GM12878 (cell line): ENCODE measurements at regions not wholly inside any gene's neighbourhood (a gene's known extent, or its start where the extent isn't known, plus 50 kb on each side); places are given as distances from the start of the nearest gene placed in this dataset.

Experiments
- CTCF ChIP-seq, 3 experiments: IDR thresholded peaks in 2 of 3; conservative IDR thresholded peaks in 1 of 3; 2 replicates each; pipeline ENCODE4 v1.5.1; 2011; ENCODE audit warnings: low read depth in 3 of 3, low read length in 3 of 3, mild to moderate bottlenecking in 3 of 3, control low read depth in 2 of 3, moderate library complexity in 2 of 3, inconsistent platforms in 1 of 3, mixed read lengths in 1 of 3; ENCODE audit not compliant: control insufficient read depth in 2 of 3, insufficient read depth in 1 of 3; ENCODE audit errors: extremely low read depth in 1 of 3
- EGR1 ChIP-seq, 2 experiments: IDR thresholded peaks; 1 replicate in 1 of 2; 2 replicates in 1 of 2; pipeline ENCODE4 v1.6.1; 2011 to 2012; ENCODE audit warnings: low read depth in 2 of 2, low read length in 2 of 2, borderline replicate concordance in 1 of 2, mild to moderate bottlenecking in 1 of 2, moderate library complexity in 1 of 2
- ESRRA ChIP-seq: IDR thresholded peaks from 2 replicates; pipeline ENCODE4 v1.6.1; 2012; ENCODE audit warnings: mild to moderate bottlenecking, low read length, improper control_type of control experiment
- GABPA ChIP-seq: IDR thresholded peaks from 2 replicates; pipeline ENCODE4 v1.6.1; 2014; ENCODE audit warnings: antibody characterized with exemption, low read depth, mild to moderate bottlenecking, inconsistent platforms
- HDAC6 ChIP-seq: fragments of 200-600 bp; sonication (generic); IDR thresholded peaks from one replicate; pipeline ENCODE4 v1.8.0; 2017; ENCODE audit warnings: antibody characterized with exemption; ENCODE audit not compliant: unreplicated experiment
- KDM1A ChIP-seq: fragments of 200-600 bp; sonication (generic); IDR thresholded peaks from 2 replicates; pipeline ENCODE4 v1.6.1; 2016; ENCODE audit warnings: borderline replicate concordance
- MAX ChIP-seq: IDR thresholded peaks from 2 replicates; pipeline ENCODE4 v1.6.1; 2012; ENCODE audit warnings: low read depth, low read length, improper control_type of control experiment
- POLR2A ChIP-seq: IDR thresholded peaks from 2 replicates; pipeline ENCODE4 v1.6.1; 2011; ENCODE audit warnings: low read depth, mild to moderate bottlenecking, low read length
- POLR2AphosphoS5 ChIP-seq: IDR thresholded peaks from 2 replicates; pipeline ENCODE4 v1.6.1; 2011; ENCODE audit warnings: mild to moderate bottlenecking, low read length, inconsistent platforms
- RB1 ChIP-seq: fragments of 450-650 bp; formaldehyde crosslinking; IDR thresholded peaks from 2 replicates; pipeline ENCODE4 v1.6.1; 2017; ENCODE audit warnings: mild to moderate bottlenecking, borderline replicate concordance
- SUZ12 ChIP-seq: fragments of 200-600 bp; sonication (generic); IDR thresholded peaks from one replicate; pipeline ENCODE4 v1.6.1; 2018; ENCODE audit warnings: antibody characterized with exemption, mild to moderate bottlenecking; ENCODE audit not compliant: unreplicated experiment
- TCF7 ChIP-seq: IDR thresholded peaks from 2 replicates; pipeline ENCODE4 v1.6.1; 2014; ENCODE audit warnings: antibody characterized with exemption, borderline replicate concordance
- USF2 ChIP-seq: IDR thresholded peaks from 2 replicates; pipeline ENCODE4 v1.6.1; 2011; ENCODE audit warnings: low read depth, low read length, improper control_type of control experiment, borderline replicate concordance
- ZNF274 ChIP-seq: IDR thresholded peaks from one replicate; pipeline ENCODE4 v1.8.0; 2011; ENCODE audit not compliant: insufficient read length, insufficient read depth

- TF ChIP-seq USF2: no peak
- TF ChIP-seq GABPA: no peak
- TF ChIP-seq CTCF (IDR thresholded peaks at IDR 0.05 in 2 of 3, conservative IDR thresholded peaks at IDR 0.05 in 1 of 3; ENCODE audit: control insufficient read depth in 2 of 3, extremely low read depth in 1 of 3, insufficient read depth in 1 of 3, low read depth in 3 of 3, low read length in 3 of 3): no peak
- no peak for TF ChIP-seq HDAC6
- no peak for TF ChIP-seq POLR2AphosphoS5
- TF ChIP-seq POLR2A: no peak
- TF ChIP-seq ZNF274: no peak
- no peak for TF ChIP-seq RB1
- TF ChIP-seq SUZ12: no peak
- no peak for TF ChIP-seq KDM1A
- no peak for TF ChIP-seq ESRRA
- no peak for TF ChIP-seq TCF7
- TF ChIP-seq MAX: no peak
- TF ChIP-seq EGR1 (IDR thresholded peaks at IDR 0.05; ENCODE audit: borderline replicate concordance in 1 of 2, low read depth in 2 of 2, low read length in 2 of 2): no peak
Measured at GRCh38 chr6:40192516-40192915, 258.3 kb upstream of the MOCS1 start.
